NB4 (cell line): ENCODE measurements at regions not wholly inside any gene's neighbourhood (a gene's known extent, or its start where the extent isn't known, plus 50 kb on each side); places are given as distances from the start of the nearest gene placed in this dataset.
"Not testable (repeated sequence)": the region's sequence is repeated elsewhere in the genome, so short reads cannot be mapped to it uniquely, and the experiment has no call there.

Source experiments
- DNase-seq: peaks from one replicate; pipeline ENCODE4 v3.0.0; 2010; ENCODE audit warnings: low read depth
- H3K4me3 ChIP-seq: one replicate; pipeline ENCODE4 v1.5.1; 2011; ENCODE audit warnings: mild to moderate bottlenecking, low read depth, low read length, moderate library complexity
- CTCF ChIP-seq: IDR thresholded peaks from one replicate; pipeline ENCODE4 v1.5.1; 2012; ENCODE audit warnings: low read depth, low read length
- MAX ChIP-seq: IDR thresholded peaks from 2 replicates; pipeline ENCODE4 v1.6.1; 2011; ENCODE audit warnings: low read depth, low read length
- MYC ChIP-seq: IDR thresholded peaks from 2 replicates; pipeline ENCODE4 v1.6.1; 2011; ENCODE audit warnings: low read depth, low read length
- POLR2A ChIP-seq: IDR thresholded peaks from 2 replicates; pipeline ENCODE4 v1.6.1; 2011; ENCODE audit warnings: mild to moderate bottlenecking; ENCODE audit not compliant: insufficient read length; ENCODE audit errors: extremely low read depth

- H3K4me3 ChIP-seq: no peak overlapping the region
- no peak for TF ChIP-seq CTCF
- TF ChIP-seq MYC: no peak
- no peak for TF ChIP-seq MAX
- TF ChIP-seq POLR2A: no peak
- DNase-seq: no peak
Observed at GRCh38 chr3:61460636-61461035, 100.7 kb upstream of the PTPRG start.

- DNase-seq: no peak
Observed at GRCh38 chr3:61463191-61463590, 98.2 kb upstream of the PTPRG start.

GRCh38 chr3:61464518-61465140 is 96.7 kb upstream of the PTPRG start:
- no peak for DNase-seq
- no peak overlapping the region for H3K4me3 ChIP-seq
- TF ChIP-seq POLR2A (no peak), CTCF (no peak), MAX (no peak), MYC (no peak)

More at GRCh38 chr3:61463191-61463590, 98.2 kb upstream of the PTPRG start:
- no peak overlapping the region for H3K4me3 ChIP-seq
- TF ChIP-seq MAX (no peak), CTCF (no peak), POLR2A (no peak), MYC (no peak)

- TF ChIP-seq POLR2A: no peak
- no peak for DNase-seq
- no peak overlapping the region for H3K4me3 ChIP-seq
Observed at GRCh38 chr3:61466357-61466756, 95.0 kb upstream of the PTPRG start.

- TF ChIP-seq MAX (no peak), CTCF (no peak), POLR2A (no peak), MYC (no peak)
- H3K4me3 ChIP-seq: no peak overlapping the region
- no peak for DNase-seq
Observed at GRCh38 chr3:61483997-61484396, 77.4 kb upstream of the PTPRG start.

GRCh38 chr3:61493339-61493738 is 68.0 kb upstream of the PTPRG start:
- no peak overlapping the region for H3K4me3 ChIP-seq
- no peak for DNase-seq
- TF ChIP-seq MAX (no peak), MYC (no peak), POLR2A (no peak), CTCF (no peak)

- H3K4me3 ChIP-seq, DNase-seq: not testable (repeated sequence)
Observed at GRCh38 chr3:61494309-61494708, 67.1 kb upstream of the PTPRG start.
